Body of pancreas (tissue), 4 donors: ENCODE measurements at regions not wholly inside any gene's neighbourhood (a gene's known extent, or its start where the extent isn't known, plus 50 kb on each side); places are given as distances from the start of the nearest gene placed in this dataset.

ENCODE experiments used
- CTCF ChIP-seq, 7 experiments: fragments of 450-650 bp in 4 of 7; fragments of 200-600 bp in 3 of 7; sonication (generic) in 3 of 7; IDR thresholded peaks; one replicate each; pipeline ENCODE4 v1.5.1; 2016 to 2019; ENCODE audit warnings: antibody characterized with exemption in 7 of 7
- POLR2A ChIP-seq, 3 donors: fragments of 450-650 bp; IDR thresholded peaks; one replicate each; pipeline ENCODE4 v1.6.1; 2016; ENCODE audit warnings: antibody characterized with exemption in 3 of 3, mild to moderate bottlenecking in 2 of 3

DNA sequence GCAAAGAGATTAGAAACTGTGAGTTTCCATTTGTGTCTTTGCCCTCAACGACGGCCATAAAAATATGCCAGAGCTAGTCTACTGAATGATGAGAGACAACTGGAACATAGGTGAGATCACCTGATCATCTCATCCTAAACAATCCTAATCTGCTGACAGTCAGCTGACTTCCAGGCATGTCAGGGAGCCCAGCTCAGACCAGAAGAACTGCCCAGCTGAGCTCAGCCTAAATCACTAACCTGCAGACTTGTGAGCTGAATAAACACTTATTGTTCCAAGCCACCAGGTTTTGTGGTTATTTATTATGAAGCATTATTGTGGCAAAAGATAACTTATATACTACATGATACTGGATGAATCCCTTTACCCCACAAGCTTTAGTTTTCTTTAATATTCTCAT is 118.9 kb upstream of the PLEKHG7 start:
- TF ChIP-seq POLR2A (IDR thresholded peaks at IDR 0.05), result no peak
- no peak for TF ChIP-seq CTCF (IDR thresholded peaks at IDR 0.05)
